ENCODE measurements at regions not wholly inside any gene's neighbourhood (a gene's known extent, or its start where the extent isn't known, plus 50 kb on each side); places are given as distances from the start of the nearest gene placed in this dataset.

DNA sequence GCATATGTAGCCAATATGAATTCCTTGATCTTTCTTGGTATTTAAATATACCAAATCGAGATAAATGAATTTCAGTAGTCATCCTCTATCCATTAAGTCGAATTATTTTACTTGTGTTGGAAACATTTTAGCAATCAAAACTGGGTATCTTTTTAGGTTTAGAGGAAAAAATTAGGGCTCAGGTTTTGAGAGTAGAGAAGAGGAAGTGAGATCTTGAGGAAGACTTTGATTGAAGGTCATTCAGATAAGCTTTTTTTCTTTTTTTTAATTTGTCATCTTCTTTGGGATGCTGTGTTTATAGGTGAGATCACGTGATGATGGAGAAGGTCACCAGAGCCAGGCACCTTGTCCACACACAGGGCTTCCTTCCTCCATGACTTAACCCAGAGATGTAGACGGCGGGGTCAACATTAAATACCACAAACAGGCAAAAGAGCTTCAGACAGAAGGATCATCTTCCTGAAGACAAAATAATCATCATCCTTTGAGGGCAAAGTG lies 750.1 kb downstream of the RNF144A start:
- ATAC-seq (no peak), DNase-seq (no peak), FAIRE-seq (no peak)
- TF ChIP-seq, protein P1, sequence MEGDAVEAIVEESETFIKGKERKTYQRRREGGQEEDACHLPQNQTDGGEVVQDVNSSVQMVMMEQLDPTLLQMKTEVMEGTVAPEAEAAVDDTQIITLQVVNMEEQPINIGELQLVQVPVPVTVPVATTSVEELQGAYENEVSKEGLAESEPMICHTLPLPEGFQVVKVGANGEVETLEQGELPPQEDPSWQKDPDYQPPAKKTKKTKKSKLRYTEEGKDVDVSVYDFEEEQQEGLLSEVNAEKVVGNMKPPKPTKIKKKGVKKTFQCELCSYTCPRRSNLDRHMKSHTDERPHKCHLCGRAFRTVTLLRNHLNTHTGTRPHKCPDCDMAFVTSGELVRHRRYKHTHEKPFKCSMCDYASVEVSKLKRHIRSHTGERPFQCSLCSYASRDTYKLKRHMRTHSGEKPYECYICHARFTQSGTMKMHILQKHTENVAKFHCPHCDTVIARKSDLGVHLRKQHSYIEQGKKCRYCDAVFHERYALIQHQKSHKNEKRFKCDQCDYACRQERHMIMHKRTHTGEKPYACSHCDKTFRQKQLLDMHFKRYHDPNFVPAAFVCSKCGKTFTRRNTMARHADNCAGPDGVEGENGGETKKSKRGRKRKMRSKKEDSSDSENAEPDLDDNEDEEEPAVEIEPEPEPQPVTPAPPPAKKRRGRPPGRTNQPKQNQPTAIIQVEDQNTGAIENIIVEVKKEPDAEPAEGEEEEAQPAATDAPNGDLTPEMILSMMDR (IDR thresholded peaks at IDR 0.05) = no peak
- H3K27me3 ChIP-seq = no peaks in the 10 kb centered on the region
- H3K27ac ChIP-seq = no peak overlapping the region
- 73 to 85% methylated on average over 5 of the region's 5 CpGs for WGBS, 2 donors
- no peak overlapping the region for H3K4me3 ChIP-seq
- H3K9me3 ChIP-seq = no peaks in the 10 kb centered on the region
- H3K36me3 ChIP-seq = no peaks in the 10 kb centered on the region
- H3K4me1 ChIP-seq = no peaks in the 10 kb centered on the region
- intact Hi-C loops (cut with DNase I) = loop anchor here in 1 of 3 donors (10.0 kb wide), 1 partner anchor 233 kb away; no protein-coding TSS in a partner anchor

DNA sequence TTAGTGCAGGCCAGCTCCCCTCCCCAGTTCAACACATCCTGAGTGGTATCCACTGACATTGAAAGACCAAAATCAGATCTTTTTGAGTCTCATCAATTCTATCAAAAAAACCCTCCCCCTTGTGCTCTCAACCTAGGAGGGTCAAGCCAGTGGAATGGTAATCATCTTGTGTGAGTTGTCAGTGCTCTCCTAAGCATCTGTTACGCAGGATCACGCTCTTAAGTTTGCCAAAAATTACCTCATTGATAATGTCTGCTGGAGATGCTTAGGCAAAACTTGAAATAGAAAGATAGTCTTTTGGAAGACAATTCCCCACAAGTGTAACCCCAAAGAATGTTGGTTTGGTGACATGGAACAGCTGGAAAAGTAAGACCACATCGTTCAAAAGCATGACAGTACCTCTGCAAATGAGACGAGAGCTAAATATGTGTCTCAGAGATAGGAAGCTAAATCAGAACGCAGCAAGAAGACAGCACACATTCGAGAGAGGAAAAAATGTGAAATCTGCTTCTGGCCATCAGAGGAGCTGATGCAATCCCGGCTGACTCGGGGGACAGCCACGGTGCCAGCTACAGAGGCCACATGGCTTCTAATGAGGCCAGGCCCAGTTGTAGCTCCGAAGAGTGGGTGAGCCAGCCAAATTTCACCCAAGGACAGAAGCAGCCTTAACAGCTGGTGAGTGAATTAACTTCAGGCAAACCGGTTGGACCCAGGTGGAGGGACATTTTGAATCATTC lies 753.9 kb downstream of the RNF144A start:
- H3K27ac ChIP-seq = no peak overlapping the region
- TF ChIP-seq, protein P1 (IDR thresholded peaks at IDR 0.05) = no peak
- DNase-seq (no peak), ATAC-seq (peak in 2 of 4 donors; percentile 49 to 54), FAIRE-seq (no peak)
- no peaks in the 10 kb centered on the region for H3K27me3 ChIP-seq
- H3K9me3 ChIP-seq = no peaks in the 10 kb centered on the region
- no peaks in the 10 kb centered on the region for H3K4me1 ChIP-seq
- WGBS, 2 donors = 72 to 76% methylated on average over 11 of the region's 11 CpGs
- no peak overlapping the region for H3K4me3 ChIP-seq
- H3K36me3 ChIP-seq = no peaks in the 10 kb centered on the region
- intact Hi-C loops (cut with DNase I) = loop anchor here in 1 of 3 donors (5.0 kb wide), 1 partner anchor 244 kb away; no protein-coding TSS in a partner anchor

DNA sequence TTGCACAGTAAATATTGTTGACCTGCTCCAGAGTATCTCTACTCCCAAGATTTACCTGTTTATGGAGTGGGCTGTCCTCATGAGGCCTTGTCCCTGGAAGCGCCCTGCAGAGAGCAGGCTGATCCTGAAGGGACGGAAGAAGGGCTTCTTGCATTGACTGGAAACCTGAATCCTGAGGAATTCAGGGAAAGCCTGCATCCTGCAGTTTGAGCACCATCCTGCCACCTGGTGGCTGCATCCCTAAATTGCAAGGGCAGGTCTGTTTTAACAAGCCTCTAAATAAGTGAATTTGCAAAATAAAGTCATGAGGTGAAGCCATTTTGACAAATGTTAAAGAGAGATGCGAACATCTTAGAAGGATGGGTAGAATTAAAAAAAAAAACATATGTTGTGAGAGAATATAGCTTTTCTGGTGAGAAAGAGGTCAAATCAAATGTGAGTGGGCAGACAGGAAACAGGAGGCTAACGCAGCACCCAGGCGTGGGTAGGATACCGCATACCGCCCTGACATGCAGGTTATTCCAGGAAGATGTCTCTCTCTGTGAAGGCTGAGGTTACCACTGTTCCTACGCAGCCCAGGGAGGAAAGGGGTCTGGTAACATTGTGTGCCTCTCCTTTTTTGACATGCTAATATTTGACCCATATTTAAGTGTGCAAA lies 754.9 kb downstream of the RNF144A start:
- DNase-seq = peak; percentile 36 to 88 (median 70)
- no peak for FAIRE-seq

DNA sequence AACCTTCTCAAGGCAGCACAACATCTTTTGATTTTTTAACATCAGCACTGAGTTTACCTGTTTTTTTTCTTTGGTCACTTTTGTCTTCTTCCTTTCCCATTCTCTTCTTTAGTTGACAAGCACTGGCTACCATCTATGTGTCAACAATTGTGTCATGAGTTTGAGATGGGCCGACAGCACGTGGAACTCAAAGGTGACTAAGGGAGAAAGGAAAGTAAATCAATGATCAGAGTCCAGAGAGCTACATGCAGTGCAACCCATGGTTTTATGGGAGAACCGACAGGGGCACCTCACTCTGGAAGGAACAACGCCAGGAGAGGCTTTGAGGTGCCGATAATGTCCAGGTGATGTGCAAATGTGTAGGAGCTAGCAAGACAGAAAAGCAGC lies 755.5 kb downstream of the RNF144A start:
- Histone ChIP-seq H3K27me3 (no peaks in the 10 kb centered on the region), H3K4me1 (no peaks in the 10 kb centered on the region), H3K36me3 (no peaks in the 10 kb centered on the region), H3K4me3 (no peak overlapping the region), H3K27ac (no peak overlapping the region), H3K9me3 (no peaks in the 10 kb centered on the region)
- FAIRE-seq (no peak), DNase-seq (no peak), ATAC-seq (no peak)
- 79 to 87% methylated on average over 5 of the region's 5 CpGs for WGBS, 2 donors
- intact Hi-C loops (cut with DNase I) = loop anchor here in 1 of 3 donors (5.0 kb wide), 1 partner anchor 245 kb away; no protein-coding TSS in a partner anchor
- TF ChIP-seq, protein P1 (IDR thresholded peaks at IDR 0.05) = no peak

More for the DNA sequence above, 754.9 kb downstream of the RNF144A start:
- TF ChIP-seq, protein P1 (IDR thresholded peaks at IDR 0.05) = peak; percentile 54 to 68 (median 62)
- no peak overlapping the region for H3K4me3 ChIP-seq
- H3K27ac ChIP-seq = no peak overlapping the region
- intact Hi-C loops (cut with DNase I) = loop anchor here in 1 of 3 donors (5.0 kb wide), 1 partner anchor 245 kb away; no protein-coding TSS in a partner anchor
- peak in 3 of 4 donors; percentile 82 to 88 (median 82) for ATAC-seq
- no peaks in the 10 kb centered on the region for H3K27me3 ChIP-seq
- WGBS, 2 donors = 72 to 74% methylated on average over 8 of the region's 8 CpGs
- H3K4me1 ChIP-seq = no peaks in the 10 kb centered on the region
- no peaks in the 10 kb centered on the region for H3K9me3 ChIP-seq
- no peaks in the 10 kb centered on the region for H3K36me3 ChIP-seq
